LoVo (cell line): ENCODE measurements at regions not wholly inside any gene's neighbourhood (a gene's known extent, or its start where the extent isn't known, plus 50 kb on each side); places are given as distances from the start of the nearest gene placed in this dataset.
A peak's percentile ranks its signal among the peaks of the same experiment; 100 is the strongest.
"Not testable (repeated sequence)": the region's sequence is repeated elsewhere in the genome, so short reads cannot be mapped to it uniquely, and the experiment has no call there.

Experiments
- DNase-seq: peaks from one replicate; pipeline ENCODE4 v3.0.0-alpha.2; 2016; ENCODE audit warnings: low spot score

DNA sequence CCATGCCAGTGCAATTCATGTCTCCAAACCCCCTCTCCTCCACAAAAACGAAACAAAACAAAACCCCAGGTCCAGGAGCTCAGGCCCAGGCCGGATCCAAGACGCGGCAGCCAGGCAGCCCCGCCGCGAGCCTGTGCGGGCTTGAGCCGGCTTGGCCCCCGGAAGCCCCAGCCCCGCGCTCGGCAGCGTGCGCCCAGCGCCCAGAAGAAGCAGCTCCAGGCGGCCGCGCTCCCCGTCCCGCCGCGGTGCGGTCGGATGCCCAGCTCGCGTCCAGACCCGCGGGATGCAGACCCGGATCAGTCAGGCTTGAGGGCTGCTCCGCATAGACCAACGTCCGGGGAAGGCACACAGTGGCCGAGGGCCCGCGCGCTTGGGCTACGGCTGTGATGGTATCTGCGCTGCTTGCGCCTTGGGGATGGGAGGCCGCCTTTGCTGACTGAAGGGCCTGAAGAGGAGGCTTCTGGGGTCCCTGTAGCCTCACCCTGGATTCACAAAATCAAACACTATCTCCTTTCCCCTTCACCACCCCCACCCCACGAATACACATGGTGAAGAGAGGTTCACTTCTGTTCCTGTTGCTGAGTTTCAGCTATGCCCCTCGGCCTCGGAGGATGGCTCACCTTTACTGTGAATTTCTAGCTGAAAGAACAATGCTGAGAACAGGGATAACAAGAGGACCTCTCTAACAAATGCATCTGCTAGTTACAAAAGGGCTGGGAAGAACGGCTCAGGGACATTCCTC is 79.9 kb upstream of the EN2 start:
- DNase-seq: peak; percentile 24

GRCh38 chr7:155378580-155378934 is 79.4 kb upstream of the EN2 start:
- DNase-seq: no peak

GRCh38 chr7:155378959-155379871 is 78.7 kb upstream of the EN2 start:
- no peak for DNase-seq

GRCh38 chr7:155380221-155380861 is 77.6 kb upstream of the EN2 start:
- DNase-seq: peak; percentile 84

DNA sequence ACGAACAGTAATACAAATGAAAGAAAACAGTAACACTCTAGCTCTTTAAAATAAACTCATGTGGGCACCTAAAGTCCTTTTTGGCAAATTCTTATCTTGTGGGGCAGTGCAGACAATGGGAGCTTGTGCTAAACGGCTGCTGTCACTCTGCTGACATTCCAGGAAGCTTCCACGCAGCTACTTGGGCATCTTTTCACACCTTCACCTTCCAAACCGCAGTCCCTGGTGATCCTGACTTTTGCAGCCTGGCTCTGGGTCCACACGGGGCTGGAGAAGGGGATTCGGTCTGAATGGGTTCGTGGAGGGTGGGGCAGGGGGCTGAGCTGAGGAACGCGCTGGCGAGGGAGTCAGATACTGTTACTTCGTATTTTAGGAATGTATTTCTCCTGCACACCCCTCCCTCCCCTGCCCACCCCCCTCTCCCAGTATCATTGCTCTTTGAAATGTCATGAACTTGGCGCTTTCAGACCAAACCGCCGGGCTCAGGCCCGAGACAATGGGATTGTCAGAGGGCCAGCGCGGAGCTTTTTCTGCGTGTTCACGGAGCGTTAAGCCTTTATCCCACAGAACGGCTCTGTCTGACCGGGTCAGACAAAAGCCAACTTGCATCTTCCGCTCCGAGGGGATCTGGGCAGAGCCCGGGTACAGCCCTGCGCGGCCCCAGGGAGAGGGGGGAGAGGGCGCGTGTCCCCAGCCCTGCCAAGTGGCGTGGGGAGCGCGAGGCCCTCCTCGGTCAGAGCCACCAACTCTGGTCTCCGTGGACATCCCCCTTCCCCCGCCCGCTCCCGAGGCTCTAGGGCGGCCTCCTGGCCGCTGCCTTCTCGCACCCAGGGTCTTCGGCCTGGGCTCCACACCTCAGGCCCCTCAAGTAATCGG is 76.7 kb upstream of the EN2 start:
- no peak for DNase-seq

- DNase-seq: no peak
Observed at GRCh38 chr7:155381852-155382801, 75.8 kb upstream of the EN2 start.

DNA sequence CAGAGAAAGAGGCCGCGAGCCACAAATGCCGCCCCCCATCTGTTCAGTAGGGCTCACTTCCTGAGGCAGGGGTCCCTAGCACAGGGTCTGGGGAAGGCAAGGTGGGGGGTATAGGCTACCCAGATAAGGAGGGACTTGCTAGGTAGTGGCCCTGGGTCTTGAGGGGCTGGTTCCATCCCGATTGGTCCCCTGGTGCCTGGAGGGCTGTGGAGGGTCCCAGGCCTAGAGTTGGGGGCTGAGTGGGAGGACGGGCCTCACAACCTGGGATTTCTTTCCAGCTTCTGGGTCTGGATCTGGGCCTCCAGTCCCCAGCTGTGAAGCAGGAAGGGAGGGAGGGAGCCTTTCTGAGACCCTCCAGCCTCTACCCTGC is 75.1 kb upstream of the EN2 start:
- DNase-seq: no peak

GRCh38 chr7:155383756-155384491 is 74.0 kb upstream of the EN2 start:
- DNase-seq: no peak

DNA sequence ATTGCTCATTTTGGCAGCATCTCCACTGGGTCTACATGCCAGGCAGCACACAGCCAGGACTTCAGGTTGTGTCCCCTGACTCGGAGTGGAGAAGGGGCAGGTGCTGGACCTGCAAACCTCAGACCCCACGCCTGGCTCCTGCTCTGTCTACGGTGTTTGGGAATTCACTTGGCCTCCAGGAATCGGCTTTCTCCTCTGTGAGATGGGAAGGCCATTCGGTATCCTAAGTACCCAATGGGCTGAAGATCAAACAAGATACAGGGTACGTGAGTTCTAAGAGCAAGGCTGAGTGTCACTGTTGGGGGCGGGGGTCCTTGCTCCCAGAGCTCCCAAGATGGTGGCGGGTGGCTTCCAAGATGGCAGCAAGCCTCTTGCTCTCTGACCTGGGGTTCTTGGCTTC is 73.2 kb upstream of the EN2 start:
- no peak for DNase-seq

- DNase-seq: not testable (repeated sequence)
Observed at GRCh38 chr7:155385182-155385581, 72.7 kb upstream of the EN2 start.

- no peak for DNase-seq
Observed at GRCh38 chr7:155386608-155387007, 71.3 kb upstream of the EN2 start.

GRCh38 chr7:155387066-155387620 is 70.8 kb upstream of the EN2 start:
- DNase-seq: no peak

DNA sequence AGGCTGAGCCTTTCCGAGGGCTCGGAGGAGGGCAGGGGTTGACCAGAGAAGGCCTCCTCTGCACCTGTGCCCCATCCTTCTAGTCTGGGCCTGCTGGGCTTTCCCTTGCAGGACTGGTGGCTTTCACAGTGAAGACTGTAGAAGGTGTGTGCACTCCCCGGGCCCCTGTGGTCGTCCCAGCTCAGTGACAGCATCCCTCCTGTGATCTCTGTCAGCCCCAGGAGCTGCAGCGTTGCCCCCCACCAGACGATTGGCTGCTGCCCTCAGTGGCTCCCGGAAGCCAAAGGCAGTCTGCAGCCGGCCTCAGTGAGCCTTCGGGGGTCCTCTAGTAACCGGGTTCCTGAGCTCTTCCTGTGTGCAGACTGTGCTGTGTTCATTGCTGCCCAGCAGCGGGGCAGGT is 69.4 kb upstream of the EN2 start:
- no peak for DNase-seq

DNA sequence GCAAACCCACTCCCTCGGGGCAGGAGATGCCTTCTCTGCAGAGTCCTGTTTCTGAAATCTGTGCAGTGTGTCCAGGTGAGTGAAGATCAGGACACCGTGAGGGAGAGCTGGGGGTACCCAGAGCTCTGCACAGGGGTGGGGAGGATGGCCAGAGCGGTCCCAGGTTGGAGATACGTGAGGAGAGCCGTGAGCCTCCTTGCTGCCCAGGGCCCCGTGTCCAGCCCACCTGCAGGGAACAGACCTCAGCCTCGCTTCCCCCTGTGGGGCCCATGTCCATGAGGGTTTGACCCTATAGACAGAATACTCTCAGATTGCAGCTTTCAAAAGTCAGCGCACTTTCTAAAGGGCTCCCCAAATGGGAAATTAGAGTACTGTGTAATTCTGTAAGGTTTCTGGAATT is 66.5 kb upstream of the EN2 start:
- no peak for DNase-seq

DNA sequence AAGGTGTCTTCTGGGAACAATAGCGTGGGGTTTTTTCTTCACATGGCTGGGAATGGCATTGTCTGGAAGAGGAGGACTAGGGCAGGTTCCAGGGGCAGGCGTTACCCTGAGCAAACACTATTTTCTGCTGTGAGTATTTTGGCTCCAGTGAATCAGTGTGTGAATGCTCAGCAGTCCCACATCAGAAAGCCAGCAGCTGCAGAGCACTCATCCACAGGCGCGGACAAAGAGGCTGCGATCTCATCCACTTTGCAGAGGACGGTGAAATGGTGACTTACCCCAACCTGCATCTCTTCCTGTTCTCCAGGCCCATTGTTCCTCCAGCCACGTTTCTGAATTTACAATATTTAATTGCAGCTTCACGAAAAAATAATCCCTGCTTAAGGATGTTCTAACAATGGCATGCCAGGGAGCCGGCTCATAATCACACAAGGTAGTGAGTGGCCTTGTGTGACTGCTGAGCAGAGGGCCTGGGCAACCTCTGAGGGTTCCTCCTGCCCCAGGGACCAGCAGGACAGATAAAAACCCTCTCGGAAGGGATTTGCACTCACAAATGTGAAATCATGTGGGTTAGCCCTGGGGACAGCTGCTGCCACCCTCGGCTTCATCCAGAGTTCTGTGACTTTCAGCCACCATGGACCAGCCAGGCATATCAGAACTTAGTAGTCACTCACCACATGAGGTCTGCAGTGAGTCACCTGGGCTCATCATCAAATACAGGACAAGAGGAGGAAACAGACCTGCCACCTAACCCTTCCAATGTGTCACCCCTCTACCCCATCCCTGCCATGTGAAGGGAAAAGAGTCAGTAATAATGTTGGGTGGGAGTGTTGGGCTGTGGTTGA is 65.0 kb upstream of the EN2 start:
- DNase-seq: peak; percentile 61

DNA sequence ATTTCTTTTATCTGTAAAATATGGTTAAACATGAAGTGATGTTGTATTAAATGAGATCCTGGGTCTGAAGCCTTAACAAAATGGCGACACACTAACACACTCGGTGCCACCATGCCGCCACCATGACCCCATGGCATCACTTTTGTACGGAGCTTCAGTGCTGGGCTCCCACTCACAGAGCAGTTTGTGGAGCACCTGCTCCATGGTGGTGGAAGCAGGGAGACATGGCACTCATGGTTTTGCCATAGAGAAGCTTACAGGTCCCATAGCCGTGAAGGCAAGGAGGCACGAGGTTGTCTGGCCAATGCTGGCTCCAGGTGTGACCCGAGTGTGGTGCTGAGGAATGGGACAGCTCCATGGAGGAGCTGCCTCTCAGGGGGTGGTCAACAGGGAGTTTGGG is 63.5 kb upstream of the EN2 start:
- DNase-seq: no peak

DNA sequence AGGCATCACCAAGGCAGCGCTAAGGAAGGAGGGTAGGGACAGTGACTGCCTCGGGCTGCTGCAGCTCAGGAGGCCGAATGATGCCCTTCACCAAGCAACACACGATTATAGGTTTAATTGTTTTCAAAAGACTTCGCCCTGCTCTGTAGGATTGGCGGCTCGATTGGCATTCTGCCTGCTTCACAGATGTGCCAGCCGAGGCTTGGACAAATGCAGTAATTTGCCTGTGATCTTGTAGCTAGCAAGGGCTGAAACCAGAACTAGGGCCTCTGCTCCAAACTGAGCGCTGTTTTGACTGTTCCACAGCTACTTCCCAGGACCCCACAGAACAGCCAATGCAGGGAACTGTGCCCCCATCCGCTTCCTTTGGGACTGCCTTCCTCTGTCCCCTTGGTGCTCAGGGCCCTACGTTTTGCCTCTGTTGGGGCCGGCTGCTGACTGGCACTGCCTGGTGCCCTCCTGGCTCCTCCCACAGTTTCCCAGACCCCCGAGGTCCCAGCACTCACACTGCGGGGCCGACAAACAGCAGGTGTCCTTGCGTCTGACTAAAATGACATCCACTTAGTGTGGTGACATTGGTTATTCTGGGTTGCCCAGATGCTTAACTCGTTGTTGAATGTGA is 62.6 kb upstream of the EN2 start:
- DNase-seq: no peak

DNA sequence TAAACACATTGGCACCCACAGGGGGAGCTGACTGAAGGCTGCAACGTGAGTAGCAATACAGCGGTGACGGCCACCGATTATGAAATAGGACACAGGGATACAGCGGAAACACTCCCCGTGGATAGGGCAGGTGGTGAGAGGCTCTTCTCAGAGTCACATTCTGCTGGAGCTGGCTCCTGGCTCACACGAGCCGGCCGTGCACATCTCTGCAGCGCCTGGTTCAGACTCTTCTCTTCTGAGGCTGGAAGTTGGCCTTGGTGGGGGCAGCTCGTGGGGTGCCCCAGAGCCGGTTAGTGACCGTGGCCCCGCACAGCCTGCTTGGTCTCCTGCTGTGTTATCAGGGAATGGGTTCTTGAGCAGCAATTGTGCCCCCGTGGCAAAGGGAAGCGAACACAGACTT is 61.3 kb upstream of the EN2 start:
- DNase-seq: no peak
